DMS79 (cell line): ENCODE measurements at regions not wholly inside any gene's neighbourhood (a gene's known extent, or its start where the extent isn't known, plus 50 kb on each side); places are given as distances from the start of the nearest gene placed in this dataset.

Experiments
- DNase-seq: peaks from one replicate; lab custom pipeline; 2025; lab: John Stamatoyannopoulos, UW

DNA sequence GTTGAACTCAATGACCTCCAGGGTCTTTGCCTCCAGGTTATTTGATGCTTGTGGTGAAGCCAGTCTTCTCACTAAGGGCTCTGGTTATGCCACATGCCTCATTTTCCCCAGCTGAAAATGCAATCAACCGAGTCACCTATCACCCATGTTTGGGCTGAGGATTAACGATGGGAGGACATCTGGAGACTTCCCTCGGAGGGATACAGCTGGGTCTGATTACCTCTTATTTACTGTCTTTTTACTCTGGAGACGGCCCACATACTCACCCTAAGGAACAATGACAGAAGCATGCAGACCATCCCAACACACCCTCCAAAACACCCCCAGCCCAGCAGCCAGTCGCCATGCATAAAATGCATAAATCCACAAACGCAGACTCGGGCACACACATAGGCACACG lies 187.4 kb downstream of the OPA1 start:
- DNase-seq, result peak; percentile 74

DNA sequence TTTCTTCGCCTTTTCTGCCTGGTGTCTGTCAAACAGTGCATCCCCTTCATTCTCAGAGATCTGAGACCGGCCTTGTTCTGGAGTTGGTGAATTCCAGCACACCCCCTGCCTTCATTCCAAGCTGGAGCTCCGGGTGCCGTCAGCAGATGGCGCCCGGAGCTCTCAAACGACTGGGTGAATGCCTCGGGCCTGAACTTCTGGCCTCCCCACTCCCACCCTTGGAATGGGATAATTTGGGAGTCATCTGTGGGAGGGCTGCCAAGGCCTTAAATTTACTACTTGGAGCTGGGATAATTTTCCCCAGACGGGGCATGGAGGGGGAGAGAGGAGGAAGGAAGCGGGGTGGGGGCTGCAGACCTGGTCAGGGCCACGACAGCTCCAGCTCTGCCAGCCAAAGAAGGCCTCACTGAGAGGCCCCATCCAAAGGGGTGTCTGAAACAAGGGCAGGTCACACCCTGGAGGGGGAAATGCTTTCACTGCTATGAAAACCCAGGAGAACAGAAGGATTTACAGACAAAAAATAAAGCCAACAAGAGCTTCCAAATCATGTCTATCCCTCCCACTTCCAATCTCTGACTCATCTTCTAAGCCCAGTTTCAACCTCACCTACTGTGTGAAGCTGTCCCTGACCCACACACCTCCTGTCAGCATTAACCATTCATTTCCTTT lies 187.9 kb downstream of the OPA1 start:
- DNase-seq, result peak; percentile 66

DNA sequence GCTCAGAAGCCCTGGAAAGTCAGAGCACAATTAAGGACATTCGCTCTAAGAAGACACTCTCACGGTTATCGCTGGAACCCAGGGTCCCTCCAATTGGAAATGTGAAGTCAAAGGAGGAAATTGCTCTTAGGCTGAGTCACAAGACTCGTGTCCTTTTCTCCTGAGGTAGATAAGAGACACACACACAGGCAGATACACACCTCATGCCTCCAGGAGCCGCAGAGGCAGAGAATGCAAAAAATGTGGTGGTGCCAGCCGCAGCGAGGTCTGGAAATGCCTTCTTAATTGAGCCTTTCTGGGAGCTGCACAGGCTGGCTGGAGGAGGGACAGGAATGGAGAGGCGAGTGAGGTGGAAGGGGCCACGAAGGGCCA lies 189.3 kb downstream of the OPA1 start:
- no peak for DNase-seq

DNA sequence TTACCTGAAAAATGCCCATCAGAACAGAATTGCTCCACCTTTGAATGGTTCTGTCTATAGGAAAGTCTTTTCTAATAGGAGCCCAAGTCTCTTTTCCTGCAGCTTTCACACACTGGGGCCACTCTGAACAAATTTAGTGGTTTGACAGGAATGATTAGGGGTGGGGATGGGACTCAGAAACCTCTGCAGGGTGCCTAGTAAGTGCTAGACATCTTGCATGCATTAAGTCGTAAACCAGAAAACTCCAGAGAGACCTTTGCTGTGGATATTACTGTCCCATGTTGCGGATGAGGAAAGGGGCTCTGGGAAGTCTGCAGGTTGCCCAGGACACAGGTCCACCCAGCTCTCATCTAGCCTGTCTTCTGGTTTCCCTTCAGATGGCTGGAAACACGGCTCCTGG lies 189.7 kb downstream of the OPA1 start:
- DNase-seq, result no peak

DNA sequence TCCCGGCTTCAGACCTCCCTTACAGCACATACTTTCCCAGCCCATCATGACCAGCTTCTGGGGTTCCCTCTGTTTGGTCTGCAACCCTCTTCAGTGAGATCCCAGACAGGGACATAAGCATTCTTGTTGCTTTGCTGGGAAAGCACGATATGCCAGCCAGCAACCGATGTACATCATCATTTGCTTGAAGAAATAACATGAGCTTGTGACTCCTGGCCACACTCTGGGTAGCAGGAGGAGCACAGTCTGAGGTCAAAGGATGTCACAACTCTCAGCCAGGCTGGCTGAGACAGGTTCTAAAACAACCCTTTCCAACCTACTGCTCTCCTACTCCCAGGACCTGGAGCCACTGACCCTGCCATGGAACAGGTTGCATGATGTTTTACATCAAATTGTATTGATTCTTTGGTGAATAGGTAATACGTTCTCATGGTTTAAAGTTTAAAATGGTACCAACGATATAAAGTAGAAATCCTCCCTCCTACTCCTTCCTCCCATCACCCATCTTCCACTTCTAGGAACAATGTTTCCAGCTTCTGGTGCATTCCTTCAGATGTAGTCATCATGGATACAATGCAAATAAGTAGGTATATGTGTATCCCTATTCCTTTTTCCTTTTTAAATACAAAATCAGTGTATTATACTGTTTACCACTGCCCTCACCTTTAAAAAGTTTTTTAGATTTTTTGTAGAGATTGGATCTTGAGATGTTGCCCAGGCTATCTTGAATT lies 190.3 kb downstream of the OPA1 start:
- DNase-seq, result no peak

DNA sequence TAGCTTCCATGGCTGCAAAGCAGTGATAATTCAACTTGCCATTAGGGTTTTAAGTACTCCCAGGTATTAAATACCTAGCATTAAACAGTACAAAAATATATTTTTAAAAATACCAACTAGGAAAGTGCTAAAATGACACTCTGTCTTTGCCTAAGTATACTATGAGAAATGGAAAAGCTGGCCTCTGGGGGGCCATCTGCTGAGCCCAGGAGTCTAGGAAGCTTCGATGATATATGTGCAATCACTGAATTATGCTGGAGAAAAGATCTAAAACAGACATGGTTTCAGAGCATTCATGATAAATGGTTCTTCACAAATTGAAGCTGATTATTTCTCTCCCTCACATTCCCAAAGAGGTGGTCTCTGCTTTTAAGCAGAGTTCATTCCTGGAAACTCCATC lies 191.8 kb downstream of the OPA1 start:
- DNase-seq, result no peak

DNA sequence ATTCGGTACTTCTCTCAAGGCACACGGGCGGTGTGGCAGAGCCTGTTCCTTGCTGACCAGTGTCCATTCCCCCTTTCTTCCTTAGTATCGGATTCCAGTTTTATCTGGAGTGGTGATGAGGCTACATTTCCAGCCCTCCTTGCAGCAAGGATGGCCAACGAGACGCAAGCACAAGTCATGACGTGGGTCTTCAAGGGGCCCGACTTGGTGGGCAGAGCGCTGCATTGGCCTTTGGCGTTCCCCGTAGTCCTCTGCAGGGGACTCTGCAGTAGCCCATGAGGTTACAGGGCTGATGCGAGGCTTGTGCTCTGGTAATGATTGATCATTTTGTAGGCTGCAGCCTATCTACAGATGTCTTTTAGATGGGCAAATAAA lies 194.5 kb downstream of the OPA1 start:
- no peak for DNase-seq

- no peak for DNase-seq
These were observed 195.4 kb downstream of the OPA1 start for GRCh38 chr3:193788189-193788991.

DNA sequence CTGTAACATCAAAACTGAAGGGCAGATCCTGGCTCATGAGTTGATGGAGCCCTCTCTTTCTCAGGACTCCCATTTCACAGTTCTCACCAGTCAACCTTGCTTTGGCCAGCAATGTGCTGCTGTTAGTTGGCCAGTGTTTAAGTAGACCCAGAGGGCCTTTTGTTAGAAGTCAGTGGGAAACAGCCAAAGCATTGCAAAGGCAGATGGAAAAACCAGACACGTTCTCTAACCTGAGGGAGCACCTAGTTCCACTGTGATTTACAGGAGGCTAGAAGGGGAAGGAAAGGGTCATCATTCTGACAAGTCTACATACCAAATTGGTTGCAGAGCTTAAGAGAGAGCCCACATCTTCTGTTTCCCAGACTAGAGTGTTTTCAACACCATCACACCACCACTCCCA lies 196.4 kb downstream of the OPA1 start:
- DNase-seq, result no peak

GRCh38 chr3:193790086-193790990 lies 197.3 kb downstream of the OPA1 start:
- no peak for DNase-seq

GRCh38 chr3:193791041-193792032 lies 198.3 kb downstream of the OPA1 start:
- peak; percentile 99 for DNase-seq

GRCh38 chr3:193793123-193793522 lies 200.1 kb downstream of the OPA1 start:
- no peak for DNase-seq

- no peak for DNase-seq
These were observed 201.2 kb downstream of the OPA1 start for GRCh38 chr3:193794002-193794881.

DNA sequence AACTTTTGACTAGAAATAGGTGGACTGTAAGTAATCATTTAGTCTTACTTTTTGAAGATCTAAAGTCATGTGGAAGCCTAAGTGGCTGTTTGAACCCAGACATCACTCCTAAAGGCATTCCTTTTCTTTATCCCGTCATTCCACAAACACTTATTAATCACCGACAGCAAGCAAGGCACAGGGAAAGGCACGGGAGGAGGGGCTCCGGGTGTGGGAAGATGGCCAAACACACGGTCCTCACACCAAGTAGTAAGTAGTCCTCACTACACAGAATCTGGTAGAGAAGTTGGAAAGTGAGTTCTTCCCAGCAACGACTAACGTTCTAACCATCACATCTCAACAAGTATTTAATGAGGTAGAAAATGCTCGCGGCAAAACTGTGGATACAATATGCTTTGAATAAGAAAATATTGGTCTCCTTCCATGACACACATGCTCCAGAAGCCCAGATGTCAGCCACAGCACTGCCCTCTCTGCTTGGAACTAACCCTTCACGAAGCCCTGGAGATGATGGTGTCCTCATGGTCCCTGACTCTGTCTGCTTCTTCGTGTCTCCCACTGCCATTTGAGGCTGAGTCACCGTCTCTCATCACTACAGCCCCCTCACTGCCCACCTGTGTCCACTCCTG lies 202.2 kb downstream of the OPA1 start:
- no peak for DNase-seq

DNA sequence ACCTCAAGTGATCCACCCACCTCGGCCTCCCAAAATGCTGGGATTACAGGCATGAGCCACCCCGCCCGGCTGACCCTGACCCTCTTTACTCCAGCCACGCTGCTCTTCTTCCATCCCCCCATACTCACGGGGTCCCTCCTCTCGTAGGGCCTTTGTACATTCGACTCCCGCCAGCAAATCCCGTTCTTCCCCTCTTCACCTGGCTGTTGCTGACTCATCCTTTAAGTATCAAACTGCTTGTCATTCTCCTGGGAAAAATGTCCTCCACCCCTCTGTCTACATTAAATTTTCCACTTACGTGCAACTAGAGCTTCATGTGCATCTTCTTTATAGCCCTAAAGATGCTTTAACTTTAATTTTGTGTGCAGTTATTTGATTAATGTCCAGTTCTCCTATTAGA lies 203.1 kb downstream of the OPA1 start:
- no peak for DNase-seq

DNA sequence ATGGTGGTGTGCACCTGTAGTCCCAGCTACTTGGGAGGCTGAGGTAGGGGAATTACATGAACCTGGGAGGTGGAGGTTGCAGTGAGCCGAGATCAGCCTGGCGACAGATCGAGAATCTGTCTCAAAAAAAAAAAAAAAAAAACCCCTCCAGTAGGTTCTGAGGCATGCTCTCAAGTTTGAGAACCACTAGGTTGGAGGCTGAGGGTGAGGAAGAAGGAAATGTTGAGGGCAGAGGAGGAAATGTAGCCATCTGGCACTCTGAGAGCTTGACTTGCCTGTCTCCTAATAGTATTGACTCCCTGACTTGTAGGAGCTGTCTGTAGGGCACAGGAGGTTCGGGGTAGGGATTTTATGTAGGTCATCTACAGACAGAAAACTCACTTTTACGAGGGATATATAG lies 204.6 kb downstream of the OPA1 start:
- no peak for DNase-seq

DNA sequence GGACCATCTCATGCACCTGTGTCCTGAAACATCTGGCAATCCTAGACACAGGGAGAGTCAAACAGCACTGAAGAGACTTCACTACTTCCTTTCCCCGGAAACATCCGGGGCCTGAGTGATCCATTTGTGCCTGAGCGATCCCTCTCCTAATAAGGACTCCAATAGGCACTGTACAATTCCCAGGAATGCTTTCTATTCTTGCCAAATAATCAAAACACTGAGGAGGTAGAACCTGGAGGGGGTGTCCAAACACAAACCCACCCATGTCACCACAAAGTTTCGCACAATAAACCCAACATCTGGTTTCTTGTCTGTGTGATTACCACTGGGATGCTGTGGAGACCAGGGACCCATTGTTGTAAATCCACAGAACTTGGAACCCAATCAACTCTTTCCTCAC lies 205.0 kb downstream of the OPA1 start:
- DNase-seq, result no peak

- no peak for DNase-seq
These were observed 207.4 kb downstream of the OPA1 start for GRCh38 chr3:193800138-193801043.
